ENCODE measurements at regions not wholly inside any gene's neighbourhood (a gene's known extent, or its start where the extent isn't known, plus 50 kb on each side); places are given as distances from the start of the nearest gene placed in this dataset.

DNA sequence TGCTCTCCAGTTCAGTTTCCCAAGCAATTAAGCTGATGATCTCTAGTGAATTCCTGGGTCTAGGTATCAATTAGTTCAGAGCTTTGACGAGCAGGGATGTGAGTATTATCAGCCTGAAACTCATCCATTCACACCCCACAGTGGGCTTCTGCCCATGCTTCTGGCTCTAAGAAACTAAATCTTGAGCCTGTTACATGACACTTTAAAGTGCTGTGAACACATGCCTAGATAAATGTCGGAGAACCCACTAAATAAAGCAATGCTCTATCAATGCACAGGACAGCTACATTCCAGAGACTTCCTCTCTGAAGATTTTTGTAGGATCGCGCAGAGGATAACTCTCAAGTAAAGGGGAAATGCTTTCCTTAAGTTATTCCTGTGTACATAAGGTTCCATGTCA, 356.5 kb upstream of the TNP1 start:
- no peaks in the 10 kb centered on the region for H3K9me3 ChIP-seq
- no peaks in the 10 kb centered on the region for H3K27me3 ChIP-seq
- no peak overlapping the region for H3K4me3 ChIP-seq
- no peak overlapping the region for H3K27ac ChIP-seq
- H3K36me3 ChIP-seq, result no peaks in the 10 kb centered on the region
- no peak for TF ChIP-seq POLR2A (IDR thresholded peaks at IDR 0.05)
- no peak for TF ChIP-seq EP300 (IDR thresholded peaks at IDR 0.05)
- no peak for TF ChIP-seq POLR2AphosphoS5 (IDR thresholded peaks at IDR 0.05)
- TF ChIP-seq, protein P1, sequence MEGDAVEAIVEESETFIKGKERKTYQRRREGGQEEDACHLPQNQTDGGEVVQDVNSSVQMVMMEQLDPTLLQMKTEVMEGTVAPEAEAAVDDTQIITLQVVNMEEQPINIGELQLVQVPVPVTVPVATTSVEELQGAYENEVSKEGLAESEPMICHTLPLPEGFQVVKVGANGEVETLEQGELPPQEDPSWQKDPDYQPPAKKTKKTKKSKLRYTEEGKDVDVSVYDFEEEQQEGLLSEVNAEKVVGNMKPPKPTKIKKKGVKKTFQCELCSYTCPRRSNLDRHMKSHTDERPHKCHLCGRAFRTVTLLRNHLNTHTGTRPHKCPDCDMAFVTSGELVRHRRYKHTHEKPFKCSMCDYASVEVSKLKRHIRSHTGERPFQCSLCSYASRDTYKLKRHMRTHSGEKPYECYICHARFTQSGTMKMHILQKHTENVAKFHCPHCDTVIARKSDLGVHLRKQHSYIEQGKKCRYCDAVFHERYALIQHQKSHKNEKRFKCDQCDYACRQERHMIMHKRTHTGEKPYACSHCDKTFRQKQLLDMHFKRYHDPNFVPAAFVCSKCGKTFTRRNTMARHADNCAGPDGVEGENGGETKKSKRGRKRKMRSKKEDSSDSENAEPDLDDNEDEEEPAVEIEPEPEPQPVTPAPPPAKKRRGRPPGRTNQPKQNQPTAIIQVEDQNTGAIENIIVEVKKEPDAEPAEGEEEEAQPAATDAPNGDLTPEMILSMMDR (IDR thresholded peaks at IDR 0.05), result no peak
- DNase-seq (no peak), ATAC-seq (ENCODE audit: low FRiP score in 2 of 2) (no peak)
- no peaks in the 10 kb centered on the region for H3K4me1 ChIP-seq
- WGBS, 2 donors, result 74 to 88% methylated on average over 4 of the region's 4 CpGs

GRCh38 chr2:217215877-217216276, 356.0 kb upstream of the TNP1 start:
- H3K27me3 ChIP-seq, result no peaks in the 10 kb centered on the region
- no peak for TF ChIP-seq POLR2AphosphoS5 (IDR thresholded peaks at IDR 0.05)
- TF ChIP-seq POLR2A (IDR thresholded peaks at IDR 0.05), result no peak
- no peak for TF ChIP-seq EP300 (IDR thresholded peaks at IDR 0.05)
- TF ChIP-seq, protein P1 (IDR thresholded peaks at IDR 0.05), result no peak

DNA sequence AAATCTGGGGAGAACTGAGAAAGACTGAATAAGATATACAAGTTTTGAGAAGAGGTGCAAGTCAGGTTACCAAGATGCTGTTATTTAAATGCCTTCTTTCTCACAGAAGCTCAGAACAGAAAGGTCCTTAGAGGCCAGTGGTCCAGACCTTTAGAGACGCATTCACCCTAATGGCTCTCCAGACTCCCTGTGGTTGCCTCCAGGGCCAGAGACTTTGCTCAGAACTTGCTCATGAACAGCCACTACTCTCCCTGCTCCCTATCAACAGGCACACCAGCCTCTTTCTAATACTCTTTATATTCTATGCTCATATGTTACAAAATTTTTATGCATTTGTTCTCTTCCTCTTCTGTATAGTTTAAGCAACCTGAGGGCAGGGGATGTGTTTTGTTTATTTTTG, 349.0 kb upstream of the TNP1 start:
- WGBS, 2 donors, result 87 to 94% methylated on average over 1 of the region's 1 CpG

More at GRCh38 chr2:217215877-217216276, 356.0 kb upstream of the TNP1 start:
- Histone ChIP-seq H3K36me3 (no peaks in the 10 kb centered on the region), H3K4me3 (no peak overlapping the region), H3K27ac (no peak overlapping the region), H3K9me3 (no peaks in the 10 kb centered on the region), H3K4me1 (no peaks in the 10 kb centered on the region)
- ATAC-seq (ENCODE audit: low FRiP score in 2 of 2), result no peak
- DNase-seq, result no peak
- 65 to 68% methylated on average over 6 of the region's 6 CpGs for WGBS, 2 donors

GRCh38 chr2:217207699-217208010, 347.8 kb upstream of the TNP1 start:
- 92 to 96% methylated on average over 7 of the region's 7 CpGs for WGBS, 2 donors
- no peak for DNase-seq
- H3K4me3 ChIP-seq, result no peak overlapping the region
- no peaks in the 10 kb centered on the region for H3K9me3 ChIP-seq
- ATAC-seq (ENCODE audit: low FRiP score in 2 of 2), result no peak
- H3K4me1 ChIP-seq, result no peaks in the 10 kb centered on the region
- no peaks in the 10 kb centered on the region for H3K27me3 ChIP-seq
- no peaks in the 10 kb centered on the region for H3K36me3 ChIP-seq
- no peak overlapping the region for H3K27ac ChIP-seq
- TF ChIP-seq, protein P1 (IDR thresholded peaks at IDR 0.05), result no peak

More for the DNA sequence above, 349.0 kb upstream of the TNP1 start:
- Histone ChIP-seq H3K4me3 (no peak overlapping the region), H3K27ac (no peak overlapping the region), H3K36me3 (no peaks in the 10 kb centered on the region), H3K9me3 (no peaks in the 10 kb centered on the region), H3K4me1 (no peaks in the 10 kb centered on the region), H3K27me3 (no peaks in the 10 kb centered on the region)
- TF ChIP-seq POLR2A (IDR thresholded peaks at IDR 0.05) (no peak), EP300 (IDR thresholded peaks at IDR 0.05) (no peak), POLR2AphosphoS5 (IDR thresholded peaks at IDR 0.05) (no peak)
- TF ChIP-seq, protein P1 (IDR thresholded peaks at IDR 0.05), result no peak
- ATAC-seq (ENCODE audit: low FRiP score in 2 of 2), result no peak
- no peak for DNase-seq

DNA sequence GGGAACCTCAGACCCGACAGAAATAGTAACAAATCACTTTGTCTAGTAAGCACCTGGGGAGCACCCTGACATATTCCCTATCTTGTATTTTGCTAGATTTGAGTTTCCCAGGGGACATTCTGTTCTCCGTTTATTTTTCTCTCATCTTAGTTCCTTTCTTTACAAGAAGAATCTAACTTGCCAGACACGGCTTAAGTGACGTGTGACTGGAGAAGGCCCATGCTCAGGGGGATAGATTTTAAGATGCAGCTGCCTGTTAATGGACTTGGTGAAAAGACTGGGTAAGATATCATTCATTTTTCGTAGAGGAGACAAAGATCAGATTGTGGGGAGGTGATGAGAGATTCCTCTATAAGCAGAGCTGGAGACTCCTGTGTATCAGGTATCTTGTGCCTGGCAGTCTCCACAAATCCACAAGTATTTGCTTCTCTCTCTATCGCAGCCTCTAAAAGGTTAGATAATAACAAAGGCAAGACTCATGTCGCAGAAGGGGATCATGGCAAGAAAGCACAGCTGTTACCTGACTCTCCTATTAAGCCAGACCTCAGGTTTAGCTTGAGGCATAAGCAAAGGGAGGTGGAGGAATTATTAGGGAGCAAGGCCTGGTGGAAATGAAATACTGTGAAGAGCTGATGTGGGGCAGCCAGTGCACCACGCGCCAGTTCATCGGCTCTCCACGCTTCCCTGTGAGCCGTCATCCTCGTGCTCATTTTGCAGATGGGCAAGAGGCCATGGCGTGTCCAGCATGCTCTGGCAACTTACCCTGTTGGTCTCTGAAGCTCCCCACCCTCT, 347.2 kb upstream of the TNP1 start:
- H3K4me1 ChIP-seq, result no peaks in the 10 kb centered on the region
- ATAC-seq (ENCODE audit: low FRiP score in 2 of 2) (no peak), DNase-seq (peak in 1 of 2 donors; percentile 11)
- no peaks in the 10 kb centered on the region for H3K27me3 ChIP-seq
- 84 to 87% methylated on average over 12 to 14 of the region's 14 CpGs for WGBS, 2 donors
- no peaks in the 10 kb centered on the region for H3K36me3 ChIP-seq
- no peak overlapping the region for H3K4me3 ChIP-seq
- TF ChIP-seq, protein P1 (IDR thresholded peaks at IDR 0.05), result no peak
- TF ChIP-seq POLR2A (IDR thresholded peaks at IDR 0.05), result no peak
- TF ChIP-seq EP300 (IDR thresholded peaks at IDR 0.05), result no peak
- TF ChIP-seq POLR2AphosphoS5 (IDR thresholded peaks at IDR 0.05), result no peak
- H3K9me3 ChIP-seq, result no peaks in the 10 kb centered on the region
- no peak overlapping the region for H3K27ac ChIP-seq
